DMS53 treated with DMSO at 0.1 percent for 48 hours (cell line): ENCODE measurements at regions not wholly inside any gene's neighbourhood (a gene's known extent, or its start where the extent isn't known, plus 50 kb on each side); places are given as distances from the start of the nearest gene placed in this dataset.

Experiments
- DNase-seq: peaks from one replicate; lab custom pipeline; 2025; ENCODE audit not compliant: unreplicated experiment; lab: John Stamatoyannopoulos, UW

GRCh38 chr5:53326424-53327153 lies 153.8 kb upstream of the FST start:
- DNase-seq, result no peak

DNA sequence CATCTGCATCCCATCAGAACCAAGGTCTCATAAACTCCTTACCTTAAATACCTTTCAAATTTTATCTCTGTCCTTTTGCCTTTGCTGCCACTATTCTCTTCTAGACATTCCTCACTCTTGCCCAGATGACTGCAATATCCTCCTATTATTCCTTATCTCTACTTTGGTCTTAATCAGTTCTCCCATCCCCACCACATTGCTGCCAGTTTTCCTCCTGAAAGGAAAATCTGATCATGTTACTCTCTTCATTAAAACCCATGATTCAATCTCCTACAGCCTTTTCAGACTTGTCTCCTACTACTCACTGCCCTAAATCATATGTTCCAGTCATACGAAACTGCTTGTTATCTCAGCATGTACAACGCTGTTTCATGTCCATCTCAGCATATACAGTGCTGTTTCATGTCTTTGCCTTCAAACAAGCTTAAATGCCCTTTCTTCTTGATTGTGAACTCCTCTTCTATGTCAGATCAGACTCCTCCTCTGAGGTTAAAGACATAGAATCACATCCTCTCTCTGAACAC lies 152.6 kb upstream of the FST start:
- DNase-seq, result no peak

DNA sequence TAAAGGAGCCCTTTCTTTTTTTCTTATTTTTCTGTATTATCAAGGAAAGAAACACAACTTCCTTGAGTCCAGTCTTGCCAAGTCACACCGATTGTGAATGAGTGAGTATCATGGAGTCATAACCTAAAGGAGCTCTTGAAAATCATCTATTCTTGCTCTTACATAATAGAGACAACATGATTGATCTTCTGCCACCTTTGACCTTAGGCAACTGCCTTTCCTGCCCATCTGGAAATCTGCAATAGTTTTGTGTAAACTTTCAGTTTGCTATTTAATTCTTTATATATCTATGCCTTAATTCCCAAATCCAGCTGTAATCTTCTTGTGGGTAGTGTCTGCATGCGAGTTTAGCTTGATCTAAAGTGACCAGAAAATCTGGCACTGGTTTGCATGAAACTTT lies 149.9 kb upstream of the FST start:
- DNase-seq, result no peak

DNA sequence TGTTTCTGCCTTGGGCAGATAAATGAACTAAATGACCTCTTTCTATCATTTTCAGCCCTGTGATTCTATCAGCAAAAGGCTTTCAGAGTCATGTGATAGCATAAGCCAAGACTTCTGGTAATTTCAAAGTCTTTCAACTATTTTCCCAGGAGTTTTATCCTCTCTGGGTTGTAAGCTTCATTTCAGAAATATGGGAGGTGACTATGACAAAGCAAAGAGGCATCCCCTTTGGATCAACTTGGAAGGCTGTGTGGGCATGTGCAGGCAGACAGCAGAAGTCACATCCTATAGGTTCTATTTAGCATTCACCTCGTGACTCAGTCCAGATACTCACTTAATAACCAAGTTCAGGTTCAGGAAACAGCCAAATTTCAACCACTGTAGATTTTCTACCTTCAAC lies 149.0 kb upstream of the FST start:
- no peak for DNase-seq

DNA sequence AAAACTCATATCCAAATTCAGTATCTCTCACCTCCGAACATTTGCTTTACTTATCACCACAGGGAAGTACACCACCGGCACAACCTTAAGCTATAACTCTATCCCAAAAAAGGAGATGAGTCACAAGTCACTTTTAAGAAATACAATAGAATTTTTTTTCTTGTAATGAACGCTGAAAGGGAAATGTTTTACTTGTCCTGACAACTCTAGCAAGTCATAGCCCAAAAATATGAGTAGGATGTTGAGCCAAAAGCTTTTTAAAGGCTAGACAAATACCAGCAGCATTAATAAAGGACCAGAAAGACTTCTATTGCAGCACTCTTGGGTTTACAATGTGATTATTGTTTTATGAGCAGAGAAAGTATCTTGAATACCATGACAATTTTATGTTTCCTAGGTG lies 147.3 kb upstream of the FST start:
- DNase-seq, result no peak

DNA sequence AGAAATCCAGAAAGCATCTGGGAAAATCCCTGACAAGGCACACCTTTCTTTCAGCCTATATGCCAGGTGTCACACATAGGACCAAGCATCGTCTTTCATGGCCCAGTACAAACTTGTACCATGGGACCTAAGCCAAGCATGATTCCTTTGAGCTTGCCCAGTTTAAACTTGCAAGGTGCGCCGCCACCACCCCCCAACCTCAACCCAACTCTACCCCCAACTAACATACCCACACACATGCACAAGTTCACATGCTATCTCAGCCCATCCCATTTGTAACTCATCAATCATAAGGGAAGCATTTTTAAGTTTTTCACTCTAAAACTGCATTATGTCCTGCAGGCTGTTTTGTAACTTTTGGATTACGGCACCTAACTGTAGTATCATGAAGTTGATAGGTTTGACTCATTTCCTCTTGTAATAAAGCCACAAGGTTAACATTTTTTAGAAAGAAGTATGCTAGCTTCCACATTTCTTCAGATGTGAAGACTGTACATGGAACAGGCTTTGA lies 145.9 kb upstream of the FST start:
- DNase-seq, result no peak

GRCh38 chr5:53335115-53335514 lies 145.3 kb upstream of the FST start:
- no peak for DNase-seq

- DNase-seq, result no peak
Measured at GRCh38 chr5:53337827-53338226, 142.6 kb upstream of the FST start.

DNA sequence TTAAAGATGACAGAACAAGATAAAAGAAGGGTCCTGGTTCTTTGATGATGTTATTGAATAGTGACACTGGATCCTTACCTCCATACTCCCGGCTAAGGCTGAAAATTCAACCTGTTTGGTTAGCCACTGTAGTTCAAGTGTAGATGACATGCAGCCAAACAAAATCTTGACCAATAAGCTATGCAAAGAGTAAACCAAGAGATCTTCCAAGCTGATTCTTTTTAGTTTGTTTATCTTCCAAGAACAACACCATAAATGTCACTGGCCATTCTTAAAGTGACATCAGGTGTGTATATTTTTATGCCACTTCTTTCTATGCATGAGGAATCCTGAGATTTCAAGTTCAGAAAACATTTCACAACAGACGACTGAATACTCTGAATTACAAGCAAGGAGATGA lies 141.5 kb upstream of the FST start:
- no peak for DNase-seq

- no peak for DNase-seq
Measured at GRCh38 chr5:53339962-53340540, 140.4 kb upstream of the FST start.

DNA sequence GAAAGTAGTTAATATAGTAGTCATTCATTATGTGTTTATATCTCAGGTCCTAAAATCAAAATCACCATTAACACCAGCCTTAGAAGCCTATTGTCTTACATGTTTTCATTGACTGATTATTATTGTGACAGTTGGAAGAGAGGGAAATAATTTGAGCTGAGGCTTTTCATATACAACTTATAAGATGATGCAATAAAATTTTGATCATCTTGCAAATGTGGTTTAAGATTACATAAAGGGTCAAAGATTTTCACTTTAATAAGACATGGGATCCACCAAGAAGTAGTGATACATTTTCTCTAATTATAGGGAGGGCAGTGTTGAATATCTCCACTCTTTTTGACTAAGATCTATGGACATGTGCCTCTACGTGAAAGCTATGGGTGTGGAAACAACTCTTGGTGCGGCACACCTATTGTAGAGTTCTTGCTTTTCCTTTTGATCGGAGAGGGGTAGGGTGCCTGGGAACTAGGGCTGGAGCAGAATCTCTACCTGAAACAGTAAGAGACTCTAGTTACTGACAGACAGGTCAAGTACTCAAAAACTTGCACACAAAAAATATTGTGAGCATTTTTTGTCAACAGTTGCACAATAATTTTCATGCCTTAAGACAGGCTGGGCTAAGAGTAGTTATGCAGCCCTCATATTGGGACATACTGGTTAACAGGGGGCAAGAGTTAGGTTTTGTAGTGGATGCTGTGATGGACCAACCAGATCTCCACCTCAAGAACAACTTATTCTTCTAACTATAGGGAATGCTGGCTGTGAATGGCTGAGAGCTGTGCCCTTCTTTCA lies 139.3 kb upstream of the FST start:
- DNase-seq, result no peak

- DNase-seq, result no peak
Measured at GRCh38 chr5:53342236-53342635, 138.2 kb upstream of the FST start.

DNA sequence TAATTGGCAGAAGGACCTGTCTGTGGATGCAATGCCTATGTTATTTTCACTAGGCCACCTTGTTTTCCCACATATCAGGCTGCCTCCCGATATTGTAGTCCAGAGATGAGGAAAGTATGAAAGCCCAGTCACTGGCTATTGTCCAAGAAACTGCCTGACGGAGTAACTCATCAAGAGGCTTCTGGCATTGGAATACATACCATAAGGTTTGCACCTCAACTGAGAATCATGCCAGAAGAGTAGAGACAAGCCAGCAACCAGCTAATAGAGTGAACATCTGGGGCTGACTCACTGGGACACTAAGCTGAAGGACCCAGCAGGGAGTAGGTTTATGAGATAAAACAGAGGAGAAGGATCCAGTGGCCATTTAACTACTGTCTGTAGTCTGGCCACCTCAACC lies 137.2 kb upstream of the FST start:
- no peak for DNase-seq

DNA sequence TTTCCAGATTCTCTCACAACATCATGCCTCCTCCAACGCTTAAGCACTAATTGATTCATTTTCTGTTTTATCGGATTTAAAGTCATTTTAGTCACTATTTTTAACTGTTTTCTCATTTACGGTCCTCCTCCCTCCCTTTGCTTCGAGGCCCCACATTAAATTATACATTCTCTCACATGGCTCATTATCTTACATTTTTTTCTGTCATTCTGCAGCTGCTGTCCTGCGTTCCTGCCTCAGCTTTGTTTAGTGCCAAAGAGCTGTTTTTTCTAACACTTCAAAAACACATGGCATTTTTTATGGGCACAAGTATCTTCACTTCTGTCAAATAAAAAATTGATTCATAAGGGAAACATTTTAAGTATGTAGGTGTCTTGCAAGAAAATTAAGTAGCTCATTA lies 130.1 kb upstream of the FST start:
- DNase-seq, result no peak

DNA sequence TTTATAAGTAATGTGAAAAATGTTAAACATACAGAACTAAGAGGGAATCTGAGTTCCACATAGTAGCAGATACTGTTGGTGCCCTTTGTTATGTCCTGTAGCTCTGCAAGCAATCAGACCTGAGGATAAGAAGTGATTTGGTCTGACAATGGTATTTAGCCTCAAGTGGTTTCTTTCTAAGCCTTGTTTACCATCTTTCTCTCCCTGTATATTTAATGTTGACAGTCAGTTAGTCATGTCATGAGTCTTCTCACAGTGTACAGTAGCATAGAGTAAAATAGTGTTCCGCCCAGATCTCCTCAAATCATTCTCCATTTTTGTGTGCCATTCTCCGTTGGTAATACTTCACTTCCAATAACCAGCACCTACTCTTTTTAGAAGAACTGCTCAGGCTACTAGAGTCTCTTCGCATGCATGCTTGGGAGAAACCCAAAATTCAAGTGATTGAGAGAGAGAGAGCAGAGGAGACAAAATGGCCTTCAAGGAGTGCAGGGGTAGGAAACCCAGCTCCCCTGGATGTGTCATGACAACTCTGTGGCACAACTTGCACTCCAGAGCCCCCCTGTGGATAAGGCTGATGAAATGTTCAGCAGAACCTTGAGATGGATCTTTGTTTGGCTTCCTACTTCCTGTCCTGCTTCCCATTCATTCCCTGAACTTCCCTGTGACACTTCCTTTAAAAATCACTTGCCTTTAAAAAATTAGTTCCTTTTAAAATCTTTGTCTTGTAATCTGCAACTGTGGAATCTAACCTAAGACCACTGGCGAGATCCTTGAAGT lies 129.2 kb upstream of the FST start:
- DNase-seq, result peak; percentile 13

DNA sequence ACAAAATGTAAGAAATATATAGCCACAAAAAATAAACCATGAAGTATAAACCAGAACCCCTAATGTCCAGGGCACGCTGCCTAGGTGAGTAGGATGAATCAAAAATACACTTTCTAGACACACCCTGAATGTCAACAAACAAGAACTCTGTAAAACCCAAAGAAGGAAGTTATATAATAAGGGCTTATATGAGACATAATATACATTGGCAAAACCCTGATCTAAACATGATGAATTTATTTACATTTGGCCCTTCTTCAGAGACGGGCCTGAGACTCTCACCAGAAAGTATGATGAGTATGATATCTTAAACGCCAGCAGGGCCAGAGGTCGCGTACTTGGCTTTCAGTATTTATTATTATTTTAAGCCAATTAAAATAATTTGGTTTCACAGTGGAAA lies 125.1 kb upstream of the FST start:
- no peak for DNase-seq

GRCh38 chr5:53355931-53356330 lies 124.5 kb upstream of the FST start:
- no peak for DNase-seq

- DNase-seq, result no peak
Measured at GRCh38 chr5:53357439-53357838, 123.0 kb upstream of the FST start.

DNA sequence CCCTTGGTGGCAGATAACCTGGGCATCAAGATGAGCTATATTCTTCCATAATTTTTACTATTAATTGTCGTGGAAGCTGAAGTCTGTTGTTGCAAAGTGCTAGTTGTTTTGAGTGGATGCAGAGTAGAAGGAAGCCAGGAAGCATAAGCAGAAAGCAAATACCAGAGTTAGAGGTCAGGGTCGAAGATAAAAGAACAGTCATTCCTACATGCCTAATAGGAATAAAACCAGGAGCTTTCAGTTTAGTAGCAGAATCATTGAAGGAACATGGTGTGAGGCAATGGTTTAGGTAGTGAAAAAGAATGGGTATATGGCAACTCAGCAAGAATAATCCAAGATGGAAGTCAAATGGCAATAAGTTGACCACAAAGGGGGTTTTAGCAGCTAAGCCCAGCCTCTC lies 121.6 kb upstream of the FST start:
- DNase-seq, result no peak

GRCh38 chr5:53359916-53360517 lies 120.4 kb upstream of the FST start:
- no peak for DNase-seq

DNA sequence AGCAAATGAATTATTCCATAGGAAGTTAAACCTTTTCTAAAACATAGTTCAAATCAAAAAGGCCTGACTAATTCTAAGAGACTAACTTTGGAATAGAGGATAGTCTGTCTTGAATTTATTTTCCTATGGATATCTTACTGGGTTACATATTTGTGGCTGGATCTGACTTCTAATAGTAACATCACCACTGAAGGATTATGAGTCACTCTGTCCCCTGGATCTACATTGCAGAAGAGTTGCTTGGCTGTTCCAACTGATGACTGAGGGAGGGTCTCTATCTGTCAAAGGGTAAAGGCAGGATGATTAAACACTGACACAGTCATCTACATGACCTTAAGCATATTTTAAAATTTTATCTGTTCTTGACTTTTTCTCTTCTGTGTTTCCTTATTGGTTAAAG lies 119.6 kb upstream of the FST start:
- DNase-seq, result no peak
